ENCODE measurements at regions not wholly inside any gene's neighbourhood (a gene's known extent, or its start where the extent isn't known, plus 50 kb on each side); places are given as distances from the start of the nearest gene placed in this dataset.

GRCh38 chr9:22739712-22740111 lies 293.1 kb downstream of the DMRTA1 start:
- DNase-seq (ENCODE audit: insufficient read length, low spot score) (no peak), FAIRE-seq (no peak)
- TF ChIP-seq CTCF (IDR thresholded peaks at IDR 0.05; ENCODE audit: insufficient read depth, missing control alignments) = no peak

- TF ChIP-seq CTCF (IDR thresholded peaks at IDR 0.05; ENCODE audit: insufficient read depth, missing control alignments) = no peak
- DNase-seq (ENCODE audit: insufficient read length, low spot score) = no peak
- no peak for FAIRE-seq
These were observed 294.2 kb downstream of the DMRTA1 start for GRCh38 chr9:22740781-22741180.

GRCh38 chr9:22742401-22742800 lies 295.8 kb downstream of the DMRTA1 start:
- no peak for FAIRE-seq
- DNase-seq (ENCODE audit: insufficient read length, low spot score) = no peak
- TF ChIP-seq CTCF (IDR thresholded peaks at IDR 0.05; ENCODE audit: insufficient read depth, missing control alignments) = no peak

- TF ChIP-seq CTCF (IDR thresholded peaks at IDR 0.05; ENCODE audit: insufficient read depth, missing control alignments) = no peak
- FAIRE-seq = no peak
- DNase-seq (ENCODE audit: insufficient read length, low spot score) = no peak
These were observed 327.0 kb downstream of the DMRTA1 start for GRCh38 chr9:22773501-22774220.

- no peak for FAIRE-seq
- DNase-seq (ENCODE audit: insufficient read length, low spot score) = no peak
- TF ChIP-seq CTCF (IDR thresholded peaks at IDR 0.05; ENCODE audit: insufficient read depth, missing control alignments) = no peak
These were observed 343.7 kb downstream of the DMRTA1 start for GRCh38 chr9:22790329-22790728.

GRCh38 chr9:22808876-22809275 lies 362.3 kb downstream of the DMRTA1 start:
- DNase-seq (ENCODE audit: insufficient read length, low spot score) (no peak), FAIRE-seq (no peak)
- TF ChIP-seq CTCF (IDR thresholded peaks at IDR 0.05; ENCODE audit: insufficient read depth, missing control alignments) = no peak

GRCh38 chr9:22809371-22809770 lies 362.7 kb downstream of the DMRTA1 start:
- no peak for TF ChIP-seq CTCF (IDR thresholded peaks at IDR 0.05; ENCODE audit: insufficient read depth, missing control alignments)
- DNase-seq (ENCODE audit: insufficient read length, low spot score) (no peak), FAIRE-seq (no peak)

All from D721Med (cell line).